ENCODE measurements at regions not wholly inside any gene's neighbourhood (a gene's known extent, or its start where the extent isn't known, plus 50 kb on each side); places are given as distances from the start of the nearest gene placed in this dataset.

GRCh38 chr3:76657909-76658308, 382.0 kb upstream of the ROBO2 start:
- Histone ChIP-seq H2AFZ (ENCODE audit: insufficient read depth, low read length, poor library complexity) (no peak overlapping the region), H3K27ac (ENCODE audit: low read depth, low read length) (no peak overlapping the region), H3K14ac (ENCODE audit: low read length) (no peak overlapping the region), H3K79me1 (ENCODE audit: low read length) (no peaks in the 10 kb centered on the region), H3K4me3 (ENCODE audit: low read depth, low read length) (no peak overlapping the region), H3K4me2 (ENCODE audit: low read length) (no peak overlapping the region), H2BK12ac (ENCODE audit: low read length) (no peak overlapping the region), H3K18ac (ENCODE audit: low read length) (no peak overlapping the region), H3K4ac (ENCODE audit: low read depth, low read length) (no peak overlapping the region), H3K23ac (ENCODE audit: low read length) (no peak overlapping the region), H3K4me1 (ENCODE audit: control insufficient read depth in 1 of 2, insufficient read depth in 2 of 2, low read length in 2 of 2) (no peaks in the 10 kb centered on the region), H2AK5ac (ENCODE audit: low read length) (no peak overlapping the region), H4K91ac (ENCODE audit: low read depth, low read length) (no peak overlapping the region), H4K12ac (ENCODE audit: low read depth, low read length) (no peak overlapping the region), H2BK5ac (ENCODE audit: low read depth, low read length, poor library complexity) (no peak overlapping the region), H4K8ac (ENCODE audit: low read depth, low read length) (no peak overlapping the region), H3K27me3 (ENCODE audit: insufficient read depth, low read length) (no peaks in the 10 kb centered on the region), H3K79me2 (ENCODE audit: control insufficient read depth, insufficient read depth, low read length, poor library complexity) (no peaks in the 10 kb centered on the region), H3K36me3 (ENCODE audit: control insufficient read depth in 1 of 2, insufficient read depth in 2 of 2, low read length in 2 of 2) (no peaks in the 10 kb centered on the region), H3K9me3 (ENCODE audit: insufficient read depth, low read depth, low read length) (no peaks in the 10 kb centered on the region), H2BK120ac (ENCODE audit: insufficient read depth, low read length, poor library complexity) (no peak overlapping the region), H3K9ac (ENCODE audit: low read length) (no peak overlapping the region)
- DNase-seq: no peak
- WGBS (ENCODE audit: extremely low coverage, insufficient coverage, insufficient read length): no CpG with 5 or more reads among the region's 5 CpGs

GRCh38 chr3:76661527-76662250, 378.2 kb upstream of the ROBO2 start:
- no CpG with 5 or more reads among the region's 3 CpGs for WGBS (ENCODE audit: extremely low coverage, insufficient coverage, insufficient read length)
- Histone ChIP-seq H3K27me3 (ENCODE audit: insufficient read depth, low read length) (no peaks in the 10 kb centered on the region), H3K36me3 (ENCODE audit: control insufficient read depth in 1 of 2, insufficient read depth in 2 of 2, low read length in 2 of 2) (no peaks in the 10 kb centered on the region), H3K79me1 (ENCODE audit: low read length) (no peaks in the 10 kb centered on the region), H3K4ac (ENCODE audit: low read depth, low read length) (no peak overlapping the region), H2BK5ac (ENCODE audit: low read depth, low read length, poor library complexity) (no peak overlapping the region), H2AFZ (ENCODE audit: insufficient read depth, low read length, poor library complexity) (no peak overlapping the region), H2AK5ac (ENCODE audit: low read length) (no peak overlapping the region), H4K8ac (ENCODE audit: low read depth, low read length) (no peak overlapping the region), H3K9ac (ENCODE audit: low read length) (no peak overlapping the region), H2BK12ac (ENCODE audit: low read length) (no peak overlapping the region), H3K4me1 (ENCODE audit: control insufficient read depth in 1 of 2, insufficient read depth in 2 of 2, low read length in 2 of 2) (no peaks in the 10 kb centered on the region), H4K12ac (ENCODE audit: low read depth, low read length) (no peak overlapping the region), H2BK120ac (ENCODE audit: insufficient read depth, low read length, poor library complexity) (no peak overlapping the region), H3K79me2 (ENCODE audit: control insufficient read depth, insufficient read depth, low read length, poor library complexity) (no peaks in the 10 kb centered on the region), H3K4me2 (ENCODE audit: low read length) (no peak overlapping the region), H3K18ac (ENCODE audit: low read length) (no peak overlapping the region), H4K91ac (ENCODE audit: low read depth, low read length) (no peak overlapping the region), H3K23ac (ENCODE audit: low read length) (no peak overlapping the region), H3K27ac (ENCODE audit: low read depth, low read length) (no peak overlapping the region), H3K4me3 (ENCODE audit: low read depth, low read length) (no peak overlapping the region), H3K14ac (ENCODE audit: low read length) (no peak overlapping the region), H3K9me3 (ENCODE audit: insufficient read depth, low read depth, low read length) (no peaks in the 10 kb centered on the region)
- DNase-seq: no peak

GRCh38 chr3:76664816-76665215, 375.1 kb upstream of the ROBO2 start:
- no peak overlapping the region for H2BK120ac ChIP-seq (ENCODE audit: insufficient read depth, low read length, poor library complexity)
- no peak overlapping the region for H4K12ac ChIP-seq (ENCODE audit: low read depth, low read length)
- H3K4ac ChIP-seq (ENCODE audit: low read depth, low read length): no peak overlapping the region
- no peak overlapping the region for H2AK5ac ChIP-seq (ENCODE audit: low read length)
- H3K27me3 ChIP-seq (ENCODE audit: insufficient read depth, low read length): no peaks in the 10 kb centered on the region
- no peak overlapping the region for H3K9ac ChIP-seq (ENCODE audit: low read length)
- H3K9me3 ChIP-seq (ENCODE audit: insufficient read depth, low read depth, low read length): no peaks in the 10 kb centered on the region
- H2BK5ac ChIP-seq (ENCODE audit: low read depth, low read length, poor library complexity): no peak overlapping the region
- DNase-seq: no peak
- H3K4me2 ChIP-seq (ENCODE audit: low read length): no peak overlapping the region
- H3K4me3 ChIP-seq (ENCODE audit: low read depth, low read length): no peak overlapping the region
- H3K14ac ChIP-seq (ENCODE audit: low read length): no peak overlapping the region
- H2AFZ ChIP-seq (ENCODE audit: insufficient read depth, low read length, poor library complexity): no peak overlapping the region
- H3K18ac ChIP-seq (ENCODE audit: low read length): no peak overlapping the region
- H4K8ac ChIP-seq (ENCODE audit: low read depth, low read length): no peak overlapping the region
- H4K91ac ChIP-seq (ENCODE audit: low read depth, low read length): no peak overlapping the region
- H3K27ac ChIP-seq (ENCODE audit: low read depth, low read length): no peak overlapping the region
- no peak overlapping the region for H3K23ac ChIP-seq (ENCODE audit: low read length)
- no peaks in the 10 kb centered on the region for H3K36me3 ChIP-seq (ENCODE audit: control insufficient read depth in 1 of 2, insufficient read depth in 2 of 2, low read length in 2 of 2)
- no peak overlapping the region for H2BK12ac ChIP-seq (ENCODE audit: low read length)
- H3K4me1 ChIP-seq (ENCODE audit: control insufficient read depth in 1 of 2, insufficient read depth in 2 of 2, low read length in 2 of 2): no peaks in the 10 kb centered on the region
- no peaks in the 10 kb centered on the region for H3K79me1 ChIP-seq (ENCODE audit: low read length)
- H3K79me2 ChIP-seq (ENCODE audit: control insufficient read depth, insufficient read depth, low read length, poor library complexity): no peaks in the 10 kb centered on the region
- no CpG with 5 or more reads among the region's 3 CpGs for whole genome bisulfite sequencing (ENCODE audit: extremely low coverage, insufficient coverage, insufficient read length)

- H4K8ac ChIP-seq (ENCODE audit: low read depth, low read length): no peak overlapping the region
- no peak overlapping the region for H4K91ac ChIP-seq (ENCODE audit: low read depth, low read length)
- H3K27ac ChIP-seq (ENCODE audit: low read depth, low read length): no peak overlapping the region
- no peak overlapping the region for H3K4ac ChIP-seq (ENCODE audit: low read depth, low read length)
- H4K12ac ChIP-seq (ENCODE audit: low read depth, low read length): no peak overlapping the region
- H3K4me1 ChIP-seq (ENCODE audit: control insufficient read depth in 1 of 2, insufficient read depth in 2 of 2, low read length in 2 of 2): no peaks in the 10 kb centered on the region
- H2BK12ac ChIP-seq (ENCODE audit: low read length): no peak overlapping the region
- H2AFZ ChIP-seq (ENCODE audit: insufficient read depth, low read length, poor library complexity): no peak overlapping the region
- no peaks in the 10 kb centered on the region for H3K79me1 ChIP-seq (ENCODE audit: low read length)
- no peak overlapping the region for H2AK5ac ChIP-seq (ENCODE audit: low read length)
- no peak for DNase-seq
- no peak overlapping the region for H3K9ac ChIP-seq (ENCODE audit: low read length)
- no peak overlapping the region for H3K4me3 ChIP-seq (ENCODE audit: low read depth, low read length)
- H2BK120ac ChIP-seq (ENCODE audit: insufficient read depth, low read length, poor library complexity): no peak overlapping the region
- WGBS (ENCODE audit: extremely low coverage, insufficient coverage, insufficient read length): no CpG with 5 or more reads among the region's 4 CpGs
- no peak overlapping the region for H3K14ac ChIP-seq (ENCODE audit: low read length)
- no peak overlapping the region for H3K23ac ChIP-seq (ENCODE audit: low read length)
- H3K4me2 ChIP-seq (ENCODE audit: low read length): no peak overlapping the region
- no peaks in the 10 kb centered on the region for H3K79me2 ChIP-seq (ENCODE audit: control insufficient read depth, insufficient read depth, low read length, poor library complexity)
- no peaks in the 10 kb centered on the region for H3K9me3 ChIP-seq (ENCODE audit: insufficient read depth, low read depth, low read length)
- H3K18ac ChIP-seq (ENCODE audit: low read length): no peak overlapping the region
- H2BK5ac ChIP-seq (ENCODE audit: low read depth, low read length, poor library complexity): no peak overlapping the region
- no peaks in the 10 kb centered on the region for H3K27me3 ChIP-seq (ENCODE audit: insufficient read depth, low read length)
- H3K36me3 ChIP-seq (ENCODE audit: control insufficient read depth in 1 of 2, insufficient read depth in 2 of 2, low read length in 2 of 2): no peaks in the 10 kb centered on the region
These were observed 371.2 kb upstream of the ROBO2 start for GRCh38 chr3:76668653-76669052.
